ENCODE measurements at regions not wholly inside any gene's neighbourhood (a gene's known extent, or its start where the extent isn't known, plus 50 kb on each side); places are given as distances from the start of the nearest gene placed in this dataset.
A peak's percentile ranks its signal among the peaks of the same experiment; 100 is the strongest.

GRCh38 chr1:38193040-38193439 lies 146.4 kb upstream of the POU3F1 start:
- no peak overlapping the region for H3K4me3 ChIP-seq
- Mint-ChIP-seq H3K27me3 (ENCODE audit: insufficient read depth, low read depth) (peaks cover 6% of the 10 kb centered on the region), H3K27ac (no peak overlapping the region), H3K36me3 (no peaks in the 10 kb centered on the region), H3K9me3 (peaks cover 6% of the 10 kb centered on the region), H3K4me3 (no peak overlapping the region), H3K4me1 (peaks cover 25% of the 10 kb centered on the region)
- H3K27ac ChIP-seq, result no peak overlapping the region
- no peak overlapping the region for H3K9ac ChIP-seq
- no peaks in the 10 kb centered on the region for H3F3A ChIP-seq (ENCODE audit: low read depth)
- no peaks in the 10 kb centered on the region for H3K79me2 ChIP-seq (ENCODE audit: low read depth)
- no peak overlapping the region for H3K4me2 ChIP-seq
- H3K4me1 ChIP-seq, result peaks cover 7% of the 10 kb centered on the region
- H3K36me3 ChIP-seq, result no peaks in the 10 kb centered on the region
- H4K20me1 ChIP-seq (ENCODE audit: low read depth), result no peaks in the 10 kb centered on the region
- no peaks in the 10 kb centered on the region for H3K9me3 ChIP-seq (ENCODE audit: low read depth)
- DNase-seq (ENCODE audit: low spot score), result no peak
- H3K27me3 ChIP-seq, result no peaks in the 10 kb centered on the region
- TF ChIP-seq EZH2phosphoT487 (IDR thresholded peaks at IDR 0.05) (no peak), EZH2 (IDR thresholded peaks at IDR 0.05) (no peak), CTCF (IDR thresholded peaks at IDR 0.05) (no peak)
- no peak overlapping the region for H2AFZ ChIP-seq (replicated peaks)

GRCh38 chr1:38191461-38191860 lies 144.9 kb upstream of the POU3F1 start:
- Histone ChIP-seq H4K20me1 (ENCODE audit: low read depth) (no peaks in the 10 kb centered on the region), H3K79me2 (ENCODE audit: low read depth) (no peaks in the 10 kb centered on the region), H3K4me1 (peaks cover 7% of the 10 kb centered on the region), H2AFZ (replicated peaks) (no peak overlapping the region), H3F3A (ENCODE audit: low read depth) (no peaks in the 10 kb centered on the region), H3K4me2 (no peak overlapping the region), H3K36me3 (no peaks in the 10 kb centered on the region), H3K27ac (no peak overlapping the region), H3K9ac (no peak overlapping the region), H3K27me3 (no peaks in the 10 kb centered on the region), H3K4me3 (no peak overlapping the region), H3K9me3 (ENCODE audit: low read depth) (no peaks in the 10 kb centered on the region)
- Mint-ChIP-seq H3K36me3 (no peaks in the 10 kb centered on the region), H3K4me1 (peaks cover 30% of the 10 kb centered on the region), H3K27me3 (ENCODE audit: insufficient read depth, low read depth) (peaks cover 6% of the 10 kb centered on the region), H3K9me3 (peaks cover 6% of the 10 kb centered on the region), H3K4me3 (peak overlapping the region; percentile 7), H3K27ac (peak overlapping the region; percentile 35)
- TF ChIP-seq EZH2 (IDR thresholded peaks at IDR 0.05) (no peak), EZH2phosphoT487 (IDR thresholded peaks at IDR 0.05) (no peak), CTCF (IDR thresholded peaks at IDR 0.05) (no peak)
- DNase-seq (ENCODE audit: low spot score), result no peak

- Histone ChIP-seq H3K36me3 (no peaks in the 10 kb centered on the region), H3K79me2 (ENCODE audit: low read depth) (no peaks in the 10 kb centered on the region), H3K4me2 (no peak overlapping the region), H3K27ac (no peak overlapping the region), H2AFZ (replicated peaks) (no peak overlapping the region), H3K27me3 (no peaks in the 10 kb centered on the region), H3K9me3 (ENCODE audit: low read depth) (no peaks in the 10 kb centered on the region), H3K4me1 (peaks cover 7% of the 10 kb centered on the region), H3K4me3 (no peak overlapping the region), H4K20me1 (ENCODE audit: low read depth) (no peaks in the 10 kb centered on the region), H3F3A (ENCODE audit: low read depth) (no peaks in the 10 kb centered on the region), H3K9ac (no peak overlapping the region)
- TF ChIP-seq EZH2 (IDR thresholded peaks at IDR 0.05) (no peak), EZH2phosphoT487 (IDR thresholded peaks at IDR 0.05) (no peak)
- peaks cover 27% of the 10 kb centered on the region for H3K4me1 Mint-ChIP-seq
- no peak for DNase-seq (ENCODE audit: low spot score)
- H3K27me3 Mint-ChIP-seq (ENCODE audit: insufficient read depth, low read depth), result peaks cover 6% of the 10 kb centered on the region
- H3K4me3 Mint-ChIP-seq, result no peak overlapping the region
- peaks cover 6% of the 10 kb centered on the region for H3K9me3 Mint-ChIP-seq
- no peaks in the 10 kb centered on the region for H3K36me3 Mint-ChIP-seq
- no peak overlapping the region for H3K27ac Mint-ChIP-seq
Observed at GRCh38 chr1:38190983-38191382, 144.4 kb upstream of the POU3F1 start.

DNA sequence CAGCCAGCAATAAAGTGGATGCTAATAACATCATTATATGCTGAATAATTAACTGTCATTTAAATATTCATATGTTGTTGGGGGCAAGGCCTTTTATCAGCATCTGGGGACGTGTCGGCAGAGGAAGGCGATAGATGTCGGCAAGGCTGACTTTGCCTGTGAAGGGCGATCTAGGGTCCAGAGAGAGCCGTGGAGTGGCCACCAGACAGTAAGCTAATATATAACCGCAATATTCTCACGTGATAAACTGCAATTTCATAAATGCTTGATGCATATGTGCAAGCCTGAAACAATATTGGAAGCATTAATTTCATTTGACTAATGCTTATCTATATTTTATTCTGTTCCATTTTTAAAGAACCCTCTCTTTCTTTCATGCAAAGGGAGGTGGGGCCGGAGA lies 141.0 kb upstream of the POU3F1 start:
- Mint-ChIP-seq H3K27me3 (ENCODE audit: insufficient read depth, low read depth) (peaks cover 6% of the 10 kb centered on the region), H3K4me3 (no peak overlapping the region), H3K9me3 (peaks cover 6% of the 10 kb centered on the region), H3K36me3 (no peaks in the 10 kb centered on the region), H3K4me1 (peaks cover 34% of the 10 kb centered on the region), H3K27ac (no peak overlapping the region)
- DNase-seq (ENCODE audit: low spot score), result no peak
- H3F3A ChIP-seq (ENCODE audit: low read depth), result no peaks in the 10 kb centered on the region
- no peak overlapping the region for H3K9ac ChIP-seq
- no peak for TF ChIP-seq EZH2phosphoT487 (IDR thresholded peaks at IDR 0.05)
- no peak for TF ChIP-seq EZH2 (IDR thresholded peaks at IDR 0.05)
- no peaks in the 10 kb centered on the region for H3K27me3 ChIP-seq
- H3K4me3 ChIP-seq, result no peak overlapping the region
- H2AFZ ChIP-seq (replicated peaks), result no peak overlapping the region
- peaks cover 18% of the 10 kb centered on the region for H3K4me1 ChIP-seq
- H3K36me3 ChIP-seq, result no peaks in the 10 kb centered on the region
- no peaks in the 10 kb centered on the region for H4K20me1 ChIP-seq (ENCODE audit: low read depth)
- no peak overlapping the region for H3K4me2 ChIP-seq
- no peak overlapping the region for H3K27ac ChIP-seq
- H3K9me3 ChIP-seq (ENCODE audit: low read depth), result no peaks in the 10 kb centered on the region
- no peaks in the 10 kb centered on the region for H3K79me2 ChIP-seq (ENCODE audit: low read depth)
